Naive B cell (primary cell): ENCODE measurements at regions not wholly inside any gene's neighbourhood (a gene's known extent, or its start where the extent isn't known, plus 50 kb on each side); places are given as distances from the start of the nearest gene placed in this dataset.
A peak's percentile ranks its signal among the peaks of the same experiment; 100 is the strongest.

ENCODE experiments used
- ATAC-seq, 2 donors: fragments of 150-1000 bp; cut with Tn5 transposase; 2 replicates each; pipeline ENCODE4 v1.10.0; 2021; ENCODE audit warnings: low read depth in 2 of 2, mild to moderate bottlenecking in 2 of 2, moderate library complexity in 2 of 2
- DNase-seq: peaks from one replicate; pipeline ENCODE4 v3.0.0; 2022
- H3K27ac Mint-ChIP-seq, 6 donors: one replicate each; pipeline ENCODE4 v1.8.0; 2020 to 2022; ENCODE audit warnings: mild to moderate bottlenecking in 6 of 6, mixed read lengths in 6 of 6, moderate library complexity in 5 of 6, inconsistent platforms in 2 of 6
- H3K27me3 Mint-ChIP-seq, 3 donors: one replicate each; pipeline ENCODE4 v1.8.0; 2021 to 2022; ENCODE audit warnings: mixed read lengths in 3 of 3, mild to moderate bottlenecking in 1 of 3
- H3K36me3 Mint-ChIP-seq, 2 donors: one replicate each; pipeline ENCODE4 v1.8.0; 2020 to 2022; ENCODE audit warnings: mixed read lengths in 2 of 2, inconsistent platforms in 1 of 2, mild to moderate bottlenecking in 1 of 2
- H3K4me1 Mint-ChIP-seq, 3 donors: one replicate each; pipeline ENCODE4 v1.8.0; 2020 to 2022; ENCODE audit warnings: mixed read lengths in 3 of 3, inconsistent platforms in 1 of 3, mild to moderate bottlenecking in 1 of 3, moderate library complexity in 1 of 3
- H3K4me3 Mint-ChIP-seq, 8 donors: one replicate each; pipeline ENCODE4 v1.8.0; 2020 to 2022; ENCODE audit warnings: mild to moderate bottlenecking in 8 of 8, mixed read lengths in 8 of 8, moderate library complexity in 8 of 8, inconsistent platforms in 2 of 8
- H3K9me3 Mint-ChIP-seq, 7 donors: one replicate each; pipeline ENCODE4 v1.8.0; 2020 to 2022; ENCODE audit warnings: mixed read lengths in 7 of 7, mild to moderate bottlenecking in 5 of 7, inconsistent platforms in 2 of 7, moderate library complexity in 1 of 7

GRCh38 chr6:56841381-56841749 is 113.5 kb upstream of the BEND6 start:
- DNase-seq = no peak
- Mint-ChIP-seq H3K4me3 (no peak overlapping the region), H3K27me3 (peaks cover 42 to 56% (median 46%) of the 10 kb centered on the region in 3 donors), H3K36me3 (peaks cover 0 to 6% of the 10 kb centered on the region in 2 donors), H3K27ac (no peak overlapping the region), H3K4me1 (peaks cover 7 to 10% (median 8%) of the 10 kb centered on the region in 3 donors), H3K9me3 (peaks cover 0 to 2% (median 0%) of the 10 kb centered on the region in 7 donors)
- ATAC-seq = no peak

GRCh38 chr6:56840467-56841380 is 114.2 kb upstream of the BEND6 start:
- Mint-ChIP-seq H3K36me3 (peaks cover 0 to 6% of the 10 kb centered on the region in 2 donors), H3K27ac (no peak overlapping the region), H3K27me3 (peaks cover 42 to 56% (median 42%) of the 10 kb centered on the region in 3 donors), H3K4me3 (no peak overlapping the region), H3K9me3 (peaks cover 0 to 2% (median 0%) of the 10 kb centered on the region in 7 donors), H3K4me1 (peaks cover 7 to 10% (median 8%) of the 10 kb centered on the region in 3 donors)
- ATAC-seq (no peak), DNase-seq (no peak)

DNA sequence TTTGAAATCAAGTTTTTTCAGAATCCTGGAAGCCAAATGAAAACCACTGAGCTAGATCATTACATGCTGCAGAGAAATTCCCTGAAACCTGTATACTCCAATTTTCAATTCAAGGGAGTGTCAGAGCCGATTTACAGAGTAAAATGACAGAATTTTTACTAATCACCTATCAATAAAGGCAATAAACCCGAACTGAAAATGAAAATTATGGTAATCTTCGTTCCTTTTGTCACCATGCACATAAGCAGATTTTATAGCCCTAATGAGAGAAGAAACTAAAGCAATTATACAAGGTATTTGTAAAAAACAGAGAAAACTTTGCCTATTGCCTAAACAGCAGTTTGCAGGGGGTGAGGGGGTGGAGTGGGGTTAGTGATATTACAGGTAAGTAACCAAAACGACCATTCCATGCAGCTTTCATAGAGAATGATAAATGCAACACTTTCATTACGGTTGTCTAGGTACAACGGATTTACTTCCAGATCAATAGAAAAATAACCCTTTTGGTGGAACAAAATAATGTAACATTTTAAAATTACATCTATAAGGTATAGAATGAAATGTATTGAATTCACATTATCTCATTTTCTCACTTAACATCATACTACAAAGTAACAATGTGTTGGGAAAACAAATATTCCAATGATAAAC is 115.2 kb upstream of the BEND6 start:
- Mint-ChIP-seq H3K27me3 (peaks cover 36 to 47% (median 37%) of the 10 kb centered on the region in 3 donors), H3K4me3 (no peak overlapping the region), H3K36me3 (peaks cover 0 to 6% of the 10 kb centered on the region in 2 donors), H3K4me1 (peaks cover 7 to 10% (median 8%) of the 10 kb centered on the region in 3 donors), H3K27ac (no peak overlapping the region), H3K9me3 (no peaks in the 10 kb centered on the region)
- no peak for ATAC-seq
- no peak for DNase-seq

DNA sequence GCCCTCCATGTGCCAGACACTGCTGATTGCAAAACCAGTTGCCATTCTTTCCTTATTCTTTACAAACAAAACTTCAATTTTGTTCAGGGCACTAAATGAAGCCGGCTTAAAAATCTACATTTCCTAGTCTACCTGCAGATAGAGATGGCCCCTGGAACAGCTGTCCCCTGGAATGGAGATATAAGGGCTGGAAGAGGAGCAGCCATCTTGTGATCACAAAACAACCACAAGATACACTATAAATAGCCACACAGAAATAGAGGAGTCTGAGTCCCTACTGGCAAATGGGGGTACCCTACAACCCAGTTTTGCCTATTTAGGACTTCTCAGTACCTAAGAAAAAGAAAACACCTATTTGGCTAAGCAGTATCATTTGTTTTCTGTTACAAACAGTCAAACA is 115.9 kb upstream of the BEND6 start:
- Mint-ChIP-seq H3K4me3 (no peak overlapping the region), H3K4me1 (peaks cover 6 to 8% (median 7%) of the 10 kb centered on the region in 3 donors), H3K36me3 (peaks cover 0 to 6% of the 10 kb centered on the region in 2 donors), H3K9me3 (no peaks in the 10 kb centered on the region), H3K27me3 (peaks cover 30 to 40% (median 32%) of the 10 kb centered on the region in 3 donors), H3K27ac (no peak overlapping the region)
- no peak for ATAC-seq
- DNase-seq = no peak

GRCh38 chr6:56838016-56838555 is 116.8 kb upstream of the BEND6 start:
- Mint-ChIP-seq H3K27me3 (peaks cover 30 to 37% (median 30%) of the 10 kb centered on the region in 3 donors), H3K36me3 (peaks cover 0 to 4% of the 10 kb centered on the region in 2 donors), H3K4me3 (no peak overlapping the region), H3K9me3 (no peaks in the 10 kb centered on the region), H3K27ac (peak overlapping the region in 1 of 6 donors; percentile 27), H3K4me1 (peaks cover 3 to 7% (median 6%) of the 10 kb centered on the region in 3 donors)
- no peak for DNase-seq
- ATAC-seq = no peak

GRCh38 chr6:56837322-56837894 is 117.5 kb upstream of the BEND6 start:
- Mint-ChIP-seq H3K4me1 (no peaks in the 10 kb centered on the region), H3K27ac (no peak overlapping the region), H3K9me3 (no peaks in the 10 kb centered on the region), H3K27me3 (peaks cover 23 to 31% (median 27%) of the 10 kb centered on the region in 3 donors), H3K36me3 (no peaks in the 10 kb centered on the region), H3K4me3 (no peak overlapping the region)
- ATAC-seq = no peak
- no peak for DNase-seq

GRCh38 chr6:56835612-56836011 is 119.3 kb upstream of the BEND6 start:
- H3K27me3 Mint-ChIP-seq = peaks cover 9 to 16% (median 13%) of the 10 kb centered on the region in 3 donors
- no peak overlapping the region for H3K4me3 Mint-ChIP-seq
- no peak for ATAC-seq
- no peaks in the 10 kb centered on the region for H3K4me1 Mint-ChIP-seq
- no peaks in the 10 kb centered on the region for H3K36me3 Mint-ChIP-seq
- H3K27ac Mint-ChIP-seq = no peak overlapping the region
- no peak for DNase-seq
- no peaks in the 10 kb centered on the region for H3K9me3 Mint-ChIP-seq

DNA sequence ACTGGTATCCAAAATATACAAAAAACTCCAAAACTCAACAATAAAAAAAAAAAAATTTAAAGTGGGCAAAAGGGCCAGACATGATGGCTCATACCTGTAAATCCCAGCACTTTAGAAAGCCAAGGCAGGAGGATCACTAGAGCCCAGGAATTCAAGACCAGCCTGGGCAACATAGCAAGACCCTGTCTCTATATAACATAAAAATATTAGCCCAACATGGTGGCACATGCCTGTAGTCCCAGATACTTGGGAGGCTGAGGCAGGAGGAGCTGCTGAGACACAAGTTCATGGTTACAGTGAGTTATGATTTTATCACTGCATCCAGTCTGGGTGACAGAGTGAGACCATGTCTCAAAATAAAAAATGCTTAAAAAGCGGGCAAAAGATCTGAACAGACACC is 121.0 kb upstream of the BEND6 start:
- H3K36me3 Mint-ChIP-seq = no peaks in the 10 kb centered on the region
- no peak overlapping the region for H3K27ac Mint-ChIP-seq
- peaks cover 6 to 11% (median 10%) of the 10 kb centered on the region in 3 donors for H3K27me3 Mint-ChIP-seq
- DNase-seq (no peak), ATAC-seq (no peak)
- H3K4me1 Mint-ChIP-seq = no peaks in the 10 kb centered on the region
- H3K4me3 Mint-ChIP-seq = no peak overlapping the region
- H3K9me3 Mint-ChIP-seq = no peaks in the 10 kb centered on the region

- H3K36me3 Mint-ChIP-seq = no peaks in the 10 kb centered on the region
- no peaks in the 10 kb centered on the region for H3K4me1 Mint-ChIP-seq
- H3K27me3 Mint-ChIP-seq = peaks cover 6 to 11% (median 10%) of the 10 kb centered on the region in 3 donors
- no peak overlapping the region for H3K27ac Mint-ChIP-seq
- H3K4me3 Mint-ChIP-seq = no peak overlapping the region
- H3K9me3 Mint-ChIP-seq = no peaks in the 10 kb centered on the region
- ATAC-seq = no peak
- no peak for DNase-seq
These were observed 121.6 kb upstream of the BEND6 start for GRCh38 chr6:56833127-56833791.

- Mint-ChIP-seq H3K27me3 (peaks cover 1 to 7% (median 3%) of the 10 kb centered on the region in 3 donors), H3K27ac (peak overlapping the region in 1 of 6 donors; percentile 3), H3K4me1 (no peaks in the 10 kb centered on the region), H3K9me3 (no peaks in the 10 kb centered on the region), H3K4me3 (no peak overlapping the region), H3K36me3 (no peaks in the 10 kb centered on the region)
- ATAC-seq = no peak
- no peak for DNase-seq
These were observed 122.7 kb upstream of the BEND6 start for GRCh38 chr6:56832225-56832624.

DNA sequence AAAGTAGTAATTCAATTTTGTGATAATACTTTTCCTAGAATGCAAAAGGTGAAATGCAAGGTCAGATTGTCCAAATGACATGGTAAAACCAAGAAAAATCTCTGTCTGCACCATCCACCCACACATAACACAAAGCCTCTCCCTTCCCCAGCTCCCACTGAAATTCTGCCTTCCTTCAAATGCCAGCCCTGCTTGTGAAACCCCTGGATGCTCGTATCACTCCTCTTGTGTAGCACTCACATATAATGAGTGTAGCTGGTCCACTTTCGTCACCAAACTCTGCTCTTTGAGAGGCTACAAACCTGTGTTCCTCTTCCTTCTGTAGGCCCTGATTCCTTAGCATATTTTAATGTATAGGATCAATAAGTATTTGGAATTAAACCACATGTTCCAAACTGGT is 123.6 kb upstream of the BEND6 start:
- no peak overlapping the region for H3K4me3 Mint-ChIP-seq
- peak overlapping the region in 1 of 6 donors; percentile 2 for H3K27ac Mint-ChIP-seq
- H3K36me3 Mint-ChIP-seq = no peaks in the 10 kb centered on the region
- H3K4me1 Mint-ChIP-seq = no peaks in the 10 kb centered on the region
- no peak for ATAC-seq
- H3K27me3 Mint-ChIP-seq = peaks cover 0 to 5% (median 0%) of the 10 kb centered on the region in 3 donors
- DNase-seq = no peak
- H3K9me3 Mint-ChIP-seq = no peaks in the 10 kb centered on the region

DNA sequence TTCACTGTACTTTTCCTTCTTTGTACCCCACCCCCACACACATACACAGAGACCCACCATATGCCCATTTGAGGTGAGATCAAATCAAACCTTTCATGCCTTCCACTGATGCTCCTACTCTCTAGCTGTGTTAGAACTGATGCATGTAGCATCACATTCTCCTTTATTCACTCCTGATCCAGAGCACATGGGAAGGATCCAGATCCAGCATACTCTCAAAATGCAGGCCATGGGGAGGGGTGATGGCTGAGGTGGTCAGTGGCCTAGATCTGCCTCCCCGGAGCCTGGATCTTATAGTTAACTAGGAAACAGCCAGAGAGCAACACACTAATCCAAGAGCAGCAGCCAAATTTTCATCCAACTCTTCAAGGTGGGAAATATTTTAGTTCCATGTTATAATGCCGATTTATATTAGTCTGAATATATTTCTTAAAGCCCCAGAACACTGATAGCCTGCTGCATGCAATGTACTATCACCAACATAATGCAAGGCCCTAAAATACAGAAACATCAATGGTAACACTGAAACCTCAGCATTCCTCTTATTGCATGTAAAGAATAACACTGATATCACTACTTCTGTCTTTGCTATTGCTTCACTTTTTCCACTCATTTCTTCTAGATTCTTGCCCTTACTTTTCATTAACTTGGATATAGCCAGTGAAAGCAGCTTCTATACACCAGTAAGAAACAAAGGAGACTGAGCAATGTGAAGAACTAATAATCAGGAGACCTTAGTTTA is 126.8 kb upstream of the BEND6 start:
- Mint-ChIP-seq H3K4me3 (no peak overlapping the region), H3K9me3 (no peaks in the 10 kb centered on the region), H3K4me1 (no peaks in the 10 kb centered on the region), H3K27ac (no peak overlapping the region), H3K36me3 (no peaks in the 10 kb centered on the region), H3K27me3 (no peaks in the 10 kb centered on the region)
- DNase-seq (no peak), ATAC-seq (no peak)
